ENCODE measurements at regions not wholly inside any gene's neighbourhood (a gene's known extent, or its start where the extent isn't known, plus 50 kb on each side); places are given as distances from the start of the nearest gene placed in this dataset.

GRCh38 chr13:51021811-51022210 is 89.3 kb downstream of the C13orf42 start:
- 3% methylated on average over 3 of the region's 3 CpGs for WGBS (ENCODE audit: insufficient coverage, low coverage, missing lambda C conversion rate)
- BruUV-seq (replicated peaks) = no TSS peak

GRCh38 chr13:51020600-51020999 is 90.5 kb downstream of the C13orf42 start:
- Histone ChIP-seq H3K4me3 (no peak overlapping the region), H3K9ac (ENCODE audit: insufficient read depth in 1 of 2, low read depth in 2 of 2, low read length in 2 of 2) (no peak overlapping the region), H3K9me3 (replicated peaks; ENCODE audit: control insufficient read depth, insufficient read depth, low read depth, low read length) (no peaks in the 10 kb centered on the region), H3K4me2 (ENCODE audit: insufficient read depth, low read length) (no peak overlapping the region), H3K27ac (ENCODE audit: extremely low read depth, low read depth, low read length) (no peak overlapping the region), H3K27me3 (ENCODE audit: control insufficient read depth in 2 of 2, insufficient read depth in 2 of 2, low read length in 2 of 2) (peaks cover 0 to 20% of the 10 kb centered on the region in 2 experiments; a peak in 2 of 5 replicates), H4K20me1 (replicated peaks; ENCODE audit: control insufficient read depth, insufficient read depth, low read length) (no peaks in the 10 kb centered on the region), H2AFZ (ENCODE audit: low read depth, low read length) (no peak overlapping the region), H3K79me2 (ENCODE audit: control insufficient read depth, insufficient read depth, low read length) (no peaks in the 10 kb centered on the region), H3K36me3 (ENCODE audit: control insufficient read depth, insufficient read depth, low read length) (no peaks in the 10 kb centered on the region), H3K4me1 (replicated peaks in 1 of 2; ENCODE audit: control insufficient read depth in 2 of 2, insufficient read depth in 2 of 2, low read length in 2 of 2) (no peaks in the 10 kb centered on the region), H3K9me1 (ENCODE audit: control insufficient read depth, insufficient read depth, low read length) (no peaks in the 10 kb centered on the region)
- FAIRE-seq (no peak), DNase-seq (ENCODE audit: extremely low read depth in 1 of 4, low spot score in 3 of 4) (peak in 2 of 4 experiments; percentile 9 to 16), ATAC-seq (peak; percentile 75)
- CTCF ChIA-PET (ENCODE audit: low intra/inter-chr PET ratio) = no interaction called here
- 0% methylated on average over 8 of the region's 8 CpGs for WGBS (ENCODE audit: insufficient coverage, low coverage, missing lambda C conversion rate)
- in situ Hi-C loops (cut with MboI) = no loop called here
- intact Hi-C loops (cut with micrococcal nuclease) = no loop called here
- POLR2A ChIA-PET = no interaction called here
- no TSS peak for BruUV-seq (replicated peaks)
- TF ChIP-seq ZNF263 (CRISPR knock-in tag; IDR thresholded peaks at IDR 0.05; ENCODE audit: borderline replicate concordance) (no peak), NFE2 (IDR thresholded peaks at IDR 0.05; ENCODE audit: low read depth) (peak; percentile 13; the same call in 1 of the 2 replicates), PYGO2 (tag; IDR thresholded peaks at IDR 0.05) (no peak), RB1 (IDR thresholded peaks at IDR 0.05; ENCODE audit: low read depth) (no peak), JUNB (CRISPR knock-in tag; conservative IDR thresholded peaks at IDR 0.05) (no peak), FOXK2 (conservative IDR thresholded peaks at IDR 0.05 in 1 of 2, IDR thresholded peaks at IDR 0.05 in 1 of 2; ENCODE audit: low read depth in 2 of 2) (no peak), ZNF707 (CRISPR knock-in tag; conservative IDR thresholded peaks at IDR 0.05) (no peak), CBFA2T2 (conservative IDR thresholded peaks at IDR 0.05) (0 out of 2 replicates have a peak, but pooled peaks have one; percentile 21), ZKSCAN3 (CRISPR knock-in tag; IDR thresholded peaks at IDR 0.05) (no peak), SAFB2 (IDR thresholded peaks at IDR 0.05; ENCODE audit: borderline replicate concordance, low read depth, low read length, severe bottlenecking) (no peak), STAT5A (IDR thresholded peaks at IDR 0.05; ENCODE audit: borderline replicate concordance, low read length) (no peak), HNRNPLL (IDR thresholded peaks at IDR 0.05; ENCODE audit: low read depth, low read length, poor library complexity, severe bottlenecking) (no peak), KAT7 (CRISPR knock-in tag; IDR thresholded peaks at IDR 0.05; ENCODE audit: borderline replicate concordance) (no peak)
- TF ChIP-seq, protein P1, sequence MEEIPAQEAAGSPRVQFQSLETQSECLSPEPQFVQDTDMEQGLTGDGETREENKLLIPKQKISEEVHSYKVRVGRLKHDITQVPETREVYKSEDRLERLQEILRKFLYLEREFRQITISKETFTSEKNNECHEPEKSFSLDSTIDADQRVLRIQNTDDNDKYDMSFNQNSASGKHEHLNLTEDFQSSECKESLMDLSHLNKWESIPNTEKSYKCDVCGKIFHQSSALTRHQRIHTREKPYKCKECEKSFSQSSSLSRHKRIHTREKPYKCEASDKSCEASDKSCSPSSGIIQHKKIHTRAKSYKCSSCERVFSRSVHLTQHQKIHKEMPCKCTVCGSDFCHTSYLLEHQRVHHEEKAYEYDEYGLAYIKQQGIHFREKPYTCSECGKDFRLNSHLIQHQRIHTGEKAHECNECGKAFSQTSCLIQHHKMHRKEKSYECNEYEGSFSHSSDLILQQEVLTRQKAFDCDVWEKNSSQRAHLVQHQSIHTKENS (CRISPR knock-in tag; IDR thresholded peaks at IDR 0.05) = no peak

More at GRCh38 chr13:51021811-51022210, 89.3 kb downstream of the C13orf42 start:
- no peak overlapping the region for H3K27ac ChIP-seq (ENCODE audit: extremely low read depth, low read depth, low read length)
- H3K9me1 ChIP-seq (ENCODE audit: control insufficient read depth, insufficient read depth, low read length) = no peaks in the 10 kb centered on the region
- H3K9ac ChIP-seq (ENCODE audit: insufficient read depth in 1 of 2, low read depth in 2 of 2, low read length in 2 of 2) = no peak overlapping the region
- H3K4me1 ChIP-seq (replicated peaks in 1 of 2; ENCODE audit: control insufficient read depth in 2 of 2, insufficient read depth in 2 of 2, low read length in 2 of 2) = no peaks in the 10 kb centered on the region
- FAIRE-seq = no peak
- no peak overlapping the region for H3K4me3 ChIP-seq
- no peak overlapping the region for H3K4me2 ChIP-seq (ENCODE audit: insufficient read depth, low read length)
- ChIA-PET CTCF (ENCODE audit: low intra/inter-chr PET ratio) (no interaction called here), POLR2A (no interaction called here)
- H3K79me2 ChIP-seq (ENCODE audit: control insufficient read depth, insufficient read depth, low read length) = no peaks in the 10 kb centered on the region
- intact Hi-C loops (cut with micrococcal nuclease) (no loop called here), in situ Hi-C loops (cut with MboI) (no loop called here)
- H3K9me3 ChIP-seq (replicated peaks; ENCODE audit: control insufficient read depth, insufficient read depth, low read depth, low read length) = no peaks in the 10 kb centered on the region
- H3K36me3 ChIP-seq (ENCODE audit: control insufficient read depth, insufficient read depth, low read length) = no peaks in the 10 kb centered on the region
- no peak for ATAC-seq
- no peak for TF ChIP-seq NR1H2 (CRISPR knock-in tag; IDR thresholded peaks at IDR 0.05)
- TF ChIP-seq, protein P2, sequence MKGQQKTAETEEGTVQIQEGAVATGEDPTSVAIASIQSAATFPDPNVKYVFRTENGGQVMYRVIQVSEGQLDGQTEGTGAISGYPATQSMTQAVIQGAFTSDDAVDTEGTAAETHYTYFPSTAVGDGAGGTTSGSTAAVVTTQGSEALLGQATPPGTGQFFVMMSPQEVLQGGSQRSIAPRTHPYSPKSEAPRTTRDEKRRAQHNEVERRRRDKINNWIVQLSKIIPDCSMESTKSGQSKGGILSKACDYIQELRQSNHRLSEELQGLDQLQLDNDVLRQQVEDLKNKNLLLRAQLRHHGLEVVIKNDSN (CRISPR knock-in tag; IDR thresholded peaks at IDR 0.05) = no peak
- TF ChIP-seq PHF20 (IDR thresholded peaks at IDR 0.05; ENCODE audit: partially characterized antibody) = no peak
- peaks cover 0 to 23% of the 10 kb centered on the region in 2 experiments; a peak in 2 of 5 replicates for H3K27me3 ChIP-seq (ENCODE audit: control insufficient read depth in 2 of 2, insufficient read depth in 2 of 2, low read length in 2 of 2)
- no peak overlapping the region for H2AFZ ChIP-seq (ENCODE audit: low read depth, low read length)
- DNase-seq (ENCODE audit: extremely low read depth in 1 of 4, low spot score in 3 of 4) = no peak
- no peaks in the 10 kb centered on the region for H4K20me1 ChIP-seq (replicated peaks; ENCODE audit: control insufficient read depth, insufficient read depth, low read length)
